RWPE2 (cell line): ENCODE measurements at regions not wholly inside any gene's neighbourhood (a gene's known extent, or its start where the extent isn't known, plus 50 kb on each side); places are given as distances from the start of the nearest gene placed in this dataset.
"Not testable (repeated sequence)": the region's sequence is repeated elsewhere in the genome, so short reads cannot be mapped to it uniquely, and the experiment has no call there.

Experiments
- ATAC-seq: fragments of 200-7000 bp; cut with Tn5 transposase; 3 replicates; pipeline ENCODE4 v1.9.1; 2021; ENCODE audit warnings: low read depth
- DNase-seq: peaks from one replicate; pipeline ENCODE4 v3.0.0-alpha.2; 2020; ENCODE audit warnings: low spot score
- H3K27ac ChIP-seq: fragments of 450-650 bp; 2 replicates; pipeline ENCODE4 v1.5.1; 2017; ENCODE audit warnings: mild to moderate bottlenecking; ENCODE audit not compliant: poor library complexity, severe bottlenecking
- H3K27me3 ChIP-seq: fragments of 250-450 bp; sonication (Bioruptor Pico); 2 replicates; pipeline ENCODE4 v1.5.1; 2021; ENCODE audit warnings: mild to moderate bottlenecking, moderate library complexity; ENCODE audit not compliant: insufficient read depth, poor library complexity, severe bottlenecking
- H3K36me3 ChIP-seq: fragments of 250-450 bp; sonication (Bioruptor Pico); 2 replicates; pipeline ENCODE4 v1.5.1; 2020; ENCODE audit warnings: low read depth, mild to moderate bottlenecking, moderate library complexity
- H3K4me1 ChIP-seq: fragments of 250-450 bp; sonication (Bioruptor Pico); 2 replicates; pipeline ENCODE4 v1.5.1; 2021; ENCODE audit warnings: mild to moderate bottlenecking, moderate library complexity; ENCODE audit not compliant: insufficient read depth, poor library complexity, severe bottlenecking
- H3K4me3 ChIP-seq: fragments of 250-450 bp; sonication (Bioruptor Pico); 2 replicates; pipeline ENCODE4 v1.5.1; 2021; ENCODE audit warnings: mild to moderate bottlenecking, moderate library complexity; ENCODE audit not compliant: severe bottlenecking
- H3K9me3 ChIP-seq: fragments of 250-450 bp; sonication (Bioruptor Pico); 2 replicates; pipeline ENCODE4 v1.5.1; 2021; ENCODE audit warnings: mild to moderate bottlenecking, moderate library complexity; ENCODE audit not compliant: severe bottlenecking
- TF ChIP-seq, protein P1 (sequence below): fragments of 450-650 bp; IDR thresholded peaks from one replicate; pipeline ENCODE4 v1.5.1; 2017; ENCODE audit warnings: mild to moderate bottlenecking, moderate library complexity; ENCODE audit not compliant: poor library complexity, severe bottlenecking

GRCh38 chrX:8003147-8003883 is 76.1 kb upstream of the PNPLA4 start:
- Histone ChIP-seq H3K27me3 (no peaks in the 10 kb centered on the region), H3K4me3 (no peak overlapping the region), H3K4me1 (no peaks in the 10 kb centered on the region), H3K9me3 (no peaks in the 10 kb centered on the region), H3K27ac (no peak overlapping the region), H3K36me3 (no peaks in the 10 kb centered on the region)
- no peak for ATAC-seq
- no peak for DNase-seq
- TF ChIP-seq, protein P1, sequence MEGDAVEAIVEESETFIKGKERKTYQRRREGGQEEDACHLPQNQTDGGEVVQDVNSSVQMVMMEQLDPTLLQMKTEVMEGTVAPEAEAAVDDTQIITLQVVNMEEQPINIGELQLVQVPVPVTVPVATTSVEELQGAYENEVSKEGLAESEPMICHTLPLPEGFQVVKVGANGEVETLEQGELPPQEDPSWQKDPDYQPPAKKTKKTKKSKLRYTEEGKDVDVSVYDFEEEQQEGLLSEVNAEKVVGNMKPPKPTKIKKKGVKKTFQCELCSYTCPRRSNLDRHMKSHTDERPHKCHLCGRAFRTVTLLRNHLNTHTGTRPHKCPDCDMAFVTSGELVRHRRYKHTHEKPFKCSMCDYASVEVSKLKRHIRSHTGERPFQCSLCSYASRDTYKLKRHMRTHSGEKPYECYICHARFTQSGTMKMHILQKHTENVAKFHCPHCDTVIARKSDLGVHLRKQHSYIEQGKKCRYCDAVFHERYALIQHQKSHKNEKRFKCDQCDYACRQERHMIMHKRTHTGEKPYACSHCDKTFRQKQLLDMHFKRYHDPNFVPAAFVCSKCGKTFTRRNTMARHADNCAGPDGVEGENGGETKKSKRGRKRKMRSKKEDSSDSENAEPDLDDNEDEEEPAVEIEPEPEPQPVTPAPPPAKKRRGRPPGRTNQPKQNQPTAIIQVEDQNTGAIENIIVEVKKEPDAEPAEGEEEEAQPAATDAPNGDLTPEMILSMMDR: no peak

DNA sequence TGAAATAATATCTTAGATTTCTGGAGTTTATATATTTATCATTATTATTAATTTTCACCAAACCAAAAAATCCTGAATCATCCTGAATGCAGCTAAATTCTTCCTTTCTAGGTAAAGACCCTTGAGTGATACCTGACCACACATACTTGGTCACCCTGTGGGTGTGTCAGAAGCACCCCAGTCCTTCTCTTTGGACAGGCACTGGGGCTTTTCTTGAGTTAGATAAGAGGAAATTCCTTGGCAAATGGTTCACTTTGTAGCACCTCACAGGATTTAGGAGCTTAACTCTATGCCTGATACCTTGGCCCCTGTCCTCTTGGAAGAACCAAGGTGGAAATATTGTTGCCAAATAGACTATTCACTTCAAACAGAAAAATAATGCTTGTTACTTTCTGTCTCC is 69.6 kb upstream of the PNPLA4 start:
- DNase-seq: no peak
- Histone ChIP-seq H3K27ac (no peak overlapping the region), H3K4me1 (no peaks in the 10 kb centered on the region), H3K9me3 (no peaks in the 10 kb centered on the region), H3K4me3 (no peak overlapping the region), H3K36me3 (no peaks in the 10 kb centered on the region), H3K27me3 (no peaks in the 10 kb centered on the region)
- ATAC-seq: no peak
- TF ChIP-seq, protein P1: no peak

DNA sequence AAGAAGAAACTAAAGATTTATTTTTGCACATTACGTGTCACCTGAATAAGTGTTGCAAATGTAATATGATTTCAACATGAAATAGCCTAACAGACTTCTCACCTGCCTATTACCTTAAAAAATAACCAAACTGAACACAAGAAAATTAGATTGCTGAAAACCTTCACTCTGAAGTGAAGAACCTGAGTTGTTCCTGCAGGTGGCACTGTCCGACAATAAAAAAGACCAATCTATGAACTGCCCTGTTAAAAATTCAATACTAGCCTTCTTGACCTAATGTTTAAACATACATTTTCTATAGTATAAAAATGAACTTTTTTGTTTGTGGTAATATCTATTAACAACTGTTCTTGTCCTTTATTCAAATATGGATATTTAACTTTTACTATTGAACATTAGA is 69.2 kb upstream of the PNPLA4 start:
- no peak for DNase-seq
- Histone ChIP-seq H3K27me3 (no peaks in the 10 kb centered on the region), H3K4me3 (no peak overlapping the region), H3K36me3 (no peaks in the 10 kb centered on the region), H3K27ac (no peak overlapping the region), H3K4me1 (no peaks in the 10 kb centered on the region), H3K9me3 (no peaks in the 10 kb centered on the region)
- TF ChIP-seq, protein P1: peak; percentile 59
- 0 out of 3 replicates have a peak, but pooled peaks have one; percentile 42 for ATAC-seq

DNA sequence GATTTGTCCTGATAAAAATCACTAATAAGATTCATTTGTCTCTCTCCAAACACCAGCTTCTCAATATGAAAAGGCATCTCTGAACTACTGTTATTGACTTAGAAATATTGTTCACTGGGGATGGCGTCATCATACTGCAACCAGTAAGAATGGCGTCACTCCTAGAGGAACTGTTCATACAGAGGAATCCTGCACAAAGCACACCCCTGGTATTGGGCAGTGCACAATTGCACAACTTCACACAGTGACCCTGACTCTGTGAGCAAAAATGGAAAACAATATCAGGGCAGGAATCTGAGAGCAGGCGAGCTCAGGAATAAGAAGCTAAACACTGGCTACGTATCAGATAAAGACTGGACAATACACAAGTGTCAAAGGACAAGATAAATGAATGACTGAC is 66.7 kb upstream of the PNPLA4 start:
- H3K27me3 ChIP-seq: no peaks in the 10 kb centered on the region
- no peaks in the 10 kb centered on the region for H3K36me3 ChIP-seq
- H3K27ac ChIP-seq: no peak overlapping the region
- TF ChIP-seq, protein P1: no peak
- no peaks in the 10 kb centered on the region for H3K4me1 ChIP-seq
- H3K4me3 ChIP-seq: no peak overlapping the region
- DNase-seq: no peak
- no peak for ATAC-seq
- no peaks in the 10 kb centered on the region for H3K9me3 ChIP-seq

DNA sequence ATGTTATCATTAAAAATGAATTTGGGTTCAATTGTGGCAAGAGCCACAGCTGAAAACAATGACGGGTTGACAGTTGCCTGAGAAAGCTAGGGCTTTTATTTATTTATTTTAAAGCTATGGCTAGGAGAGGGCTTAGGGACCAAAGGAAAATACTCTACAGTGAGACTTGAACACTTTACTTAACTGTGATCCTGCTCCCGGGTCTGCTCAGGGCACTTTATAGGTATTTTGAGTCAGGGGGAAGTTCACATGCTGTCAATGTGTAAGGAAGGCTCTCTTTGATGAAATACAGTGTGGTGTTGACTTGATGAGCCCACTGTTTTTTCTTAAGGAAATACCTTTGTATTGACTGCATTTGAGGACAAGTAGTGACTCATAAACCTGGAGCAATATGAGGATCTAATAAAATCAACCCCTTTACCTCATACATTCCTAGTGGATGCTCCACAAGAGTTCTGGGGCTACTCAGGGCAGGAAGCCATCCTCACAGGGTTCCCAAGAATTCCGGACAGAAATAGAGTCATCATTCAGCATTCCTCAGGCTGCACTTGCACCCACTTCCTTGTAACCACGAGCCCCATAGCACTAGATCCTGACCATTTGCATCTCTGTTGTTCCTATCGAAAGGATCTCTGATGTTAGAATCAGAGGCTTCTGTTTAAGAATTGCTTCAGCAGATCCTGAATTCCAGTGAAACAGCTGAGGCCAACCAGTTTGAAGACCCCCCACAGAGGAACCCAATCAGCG is 61.0 kb upstream of the PNPLA4 start:
- ATAC-seq: peak; percentile 96
- not testable (repeated sequence) for H3K27me3 ChIP-seq, H3K36me3 ChIP-seq, DNase-seq, H3K9me3 ChIP-seq, H3K4me3 ChIP-seq
- Histone ChIP-seq H3K4me1 (peaks cover 15% of the 10 kb centered on the region), H3K27ac (peak overlapping the region; percentile 90)
